HG02642 (cell line): ENCODE measurements at regions not wholly inside any gene's neighbourhood (a gene's known extent, or its start where the extent isn't known, plus 50 kb on each side); places are given as distances from the start of the nearest gene placed in this dataset.
"Not testable (repeated sequence)": the region's sequence is repeated elsewhere in the genome, so short reads cannot be mapped to it uniquely, and the experiment has no call there.

Experiments
- ATAC-seq: cut with Tn5 transposase; IDR thresholded peaks from one replicate; pipeline ENCODE4 v1.9.1; 2021; ENCODE audit warnings: mild to moderate bottlenecking; ENCODE audit not compliant: unreplicated experiment, poor library complexity

DNA sequence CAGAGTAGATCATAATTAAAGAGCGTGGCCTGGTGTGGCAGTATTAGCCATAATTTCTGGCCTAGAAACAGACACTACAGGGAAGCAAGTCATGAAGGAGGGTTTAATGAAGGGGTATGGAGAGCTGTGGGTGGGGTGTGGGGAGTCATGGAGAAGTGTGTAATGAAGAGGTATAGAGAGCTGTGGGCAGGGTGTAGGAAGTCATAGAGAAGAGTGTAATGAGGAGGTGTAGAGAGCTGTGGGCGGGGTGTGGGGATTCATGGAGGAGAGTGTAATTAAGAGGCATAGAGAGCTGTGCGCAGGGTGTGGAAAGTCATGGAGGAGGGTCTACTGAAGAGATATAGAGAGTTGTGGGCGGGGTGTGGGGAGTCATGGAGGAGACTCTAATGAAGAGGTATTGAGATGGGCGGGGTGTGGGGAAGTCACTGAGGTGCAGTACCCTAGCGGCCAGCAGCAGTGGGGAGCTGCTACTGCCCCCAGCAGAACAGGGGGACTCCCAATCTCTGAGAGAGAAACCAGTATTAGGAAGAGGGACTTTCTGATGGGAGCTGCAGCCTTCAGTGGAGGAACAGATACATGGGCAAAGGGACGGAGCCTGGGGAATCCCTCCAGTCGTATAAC, 145.4 kb upstream of the FOXA2 start:
- ATAC-seq = no peak

GRCh38 chr20:22732751-22733150, 148.4 kb upstream of the FOXA2 start:
- ATAC-seq = no peak

DNA sequence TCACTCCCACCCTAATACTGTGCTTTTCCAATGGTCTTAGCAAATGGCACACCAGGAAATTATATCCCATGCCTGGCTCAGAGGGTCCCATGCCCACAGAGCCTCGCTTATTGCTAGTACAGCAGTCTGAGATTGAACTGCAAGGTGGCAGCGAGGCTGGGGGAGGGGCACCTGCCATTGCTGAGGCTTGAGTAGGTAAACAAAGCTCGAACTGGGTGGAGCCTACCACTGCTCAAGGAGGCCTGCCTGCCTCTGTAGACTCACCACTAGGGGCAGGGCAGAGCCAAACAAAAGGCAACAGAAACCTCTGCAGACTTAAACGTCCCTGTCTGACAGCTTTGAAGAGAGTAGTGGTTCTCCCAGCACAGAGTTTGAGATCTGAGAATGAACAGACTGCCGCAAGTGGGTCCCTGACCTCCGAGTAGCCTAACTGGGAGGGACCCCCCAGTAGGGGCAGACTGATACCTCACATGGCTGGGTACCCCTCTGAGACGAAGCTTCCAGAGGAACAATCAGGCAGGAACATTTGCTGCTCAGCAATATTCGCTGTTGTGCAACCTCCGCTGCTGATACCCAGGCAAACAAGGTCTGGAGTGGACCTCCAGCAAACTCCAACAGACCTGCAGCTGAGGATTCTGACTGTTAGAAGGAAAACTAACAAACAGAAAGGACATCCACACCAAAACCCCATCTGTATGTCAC, 150.7 kb upstream of the FOXA2 start:
- not testable (repeated sequence) for ATAC-seq

GRCh38 chr20:22740829-22741228, 156.5 kb upstream of the FOXA2 start:
- no peak for ATAC-seq

DNA sequence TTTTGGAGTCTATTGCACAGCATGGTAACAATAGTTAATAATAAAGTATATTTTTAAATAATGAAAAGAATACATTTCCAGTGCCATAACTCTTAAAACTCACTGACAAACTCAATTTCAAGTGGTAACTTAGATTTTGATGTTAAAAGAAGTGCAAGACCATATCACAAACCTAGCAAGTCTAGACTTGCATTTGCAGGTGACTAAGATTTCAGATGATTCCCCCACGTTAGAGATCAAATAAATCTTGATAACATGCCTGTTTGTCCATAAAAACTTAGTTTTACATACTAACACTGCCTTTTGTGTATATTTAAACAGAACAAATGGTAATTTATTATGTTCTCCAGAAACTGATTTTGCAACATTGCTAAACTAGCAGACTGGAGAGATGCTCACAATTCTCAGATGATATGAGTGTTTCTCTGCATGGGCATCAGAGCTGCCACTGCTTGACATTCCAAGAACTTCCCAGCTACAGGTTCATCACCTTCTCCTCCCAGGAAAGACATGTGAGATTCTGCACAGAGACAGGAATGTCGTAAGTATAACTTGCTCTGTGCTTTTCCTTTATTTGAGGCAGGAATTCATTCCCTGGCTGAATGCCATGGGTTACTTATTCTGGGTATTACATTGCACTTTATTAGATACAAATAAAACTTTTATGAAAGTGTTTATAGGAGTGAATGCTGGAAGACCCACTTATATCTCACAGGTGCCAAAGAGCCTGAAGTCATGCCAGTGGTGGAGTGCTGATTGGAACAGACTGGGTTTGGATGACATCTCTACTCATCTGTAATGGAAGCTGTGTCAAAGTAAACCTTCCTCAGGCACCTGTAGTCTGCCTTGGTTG, 160.2 kb upstream of the FOXA2 start:
- no peak for ATAC-seq

GRCh38 chr20:22745194-22745500, 160.8 kb upstream of the FOXA2 start:
- no peak for ATAC-seq

- ATAC-seq = no peak
These were observed 162.6 kb upstream of the FOXA2 start for GRCh38 chr20:22746957-22747356.

GRCh38 chr20:22752324-22752723, 168.0 kb upstream of the FOXA2 start:
- no peak for ATAC-seq

DNA sequence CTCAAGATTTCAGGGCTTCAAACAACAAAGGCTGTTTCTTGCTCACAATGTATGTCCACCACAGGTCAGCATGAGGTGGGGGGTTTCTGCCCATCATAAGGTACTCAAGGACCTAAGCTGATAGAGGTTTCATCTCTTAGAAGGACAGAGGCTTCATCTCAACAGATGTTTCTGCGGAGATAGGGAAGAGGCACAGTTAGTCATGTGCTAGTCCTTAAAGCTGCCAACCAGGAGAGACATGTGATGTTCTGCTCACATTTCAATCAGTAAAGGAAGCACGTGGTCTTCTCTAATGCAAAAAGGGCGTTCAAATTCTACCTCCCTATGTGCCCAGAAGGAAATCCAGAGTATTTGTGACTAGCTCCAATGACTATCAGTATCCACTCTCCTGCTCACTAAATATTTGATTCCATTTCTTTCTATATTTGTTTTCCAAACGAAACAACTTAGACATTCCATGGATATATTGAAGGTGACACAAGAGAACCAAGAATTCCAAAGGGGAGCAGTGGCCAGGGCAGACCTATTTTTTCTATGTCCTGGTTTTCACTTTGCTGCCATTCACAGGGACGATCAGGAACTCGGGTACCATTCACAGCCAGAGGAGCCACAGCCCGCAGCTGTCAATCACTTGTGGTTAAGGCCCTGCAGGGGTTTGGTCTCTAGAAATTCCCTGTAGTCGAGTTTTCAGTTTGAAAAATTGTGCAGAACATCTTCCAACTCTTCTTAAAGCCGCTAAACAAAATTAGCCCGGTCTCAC, 173.2 kb upstream of the FOXA2 start:
- no peak for ATAC-seq

DNA sequence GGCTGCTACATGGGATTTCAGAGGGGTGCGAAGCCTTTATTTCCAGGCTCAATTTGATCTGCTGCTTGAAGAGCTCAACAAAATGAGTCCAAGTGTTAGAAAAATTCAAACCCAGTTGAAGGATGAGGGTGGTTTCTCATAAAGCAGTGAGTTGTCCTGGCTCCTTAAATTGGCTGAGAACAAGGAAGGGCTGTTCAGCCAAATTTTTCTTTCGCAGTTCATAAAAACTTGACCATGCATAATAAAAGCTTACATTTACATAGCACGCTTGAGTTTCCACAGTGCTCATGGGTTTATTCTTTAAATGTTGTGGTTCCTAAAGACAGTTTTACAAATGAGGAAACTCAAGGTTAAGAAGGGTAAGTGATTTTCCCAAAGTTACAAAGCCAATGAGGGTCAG, 174.4 kb upstream of the FOXA2 start:
- ATAC-seq = no peak

DNA sequence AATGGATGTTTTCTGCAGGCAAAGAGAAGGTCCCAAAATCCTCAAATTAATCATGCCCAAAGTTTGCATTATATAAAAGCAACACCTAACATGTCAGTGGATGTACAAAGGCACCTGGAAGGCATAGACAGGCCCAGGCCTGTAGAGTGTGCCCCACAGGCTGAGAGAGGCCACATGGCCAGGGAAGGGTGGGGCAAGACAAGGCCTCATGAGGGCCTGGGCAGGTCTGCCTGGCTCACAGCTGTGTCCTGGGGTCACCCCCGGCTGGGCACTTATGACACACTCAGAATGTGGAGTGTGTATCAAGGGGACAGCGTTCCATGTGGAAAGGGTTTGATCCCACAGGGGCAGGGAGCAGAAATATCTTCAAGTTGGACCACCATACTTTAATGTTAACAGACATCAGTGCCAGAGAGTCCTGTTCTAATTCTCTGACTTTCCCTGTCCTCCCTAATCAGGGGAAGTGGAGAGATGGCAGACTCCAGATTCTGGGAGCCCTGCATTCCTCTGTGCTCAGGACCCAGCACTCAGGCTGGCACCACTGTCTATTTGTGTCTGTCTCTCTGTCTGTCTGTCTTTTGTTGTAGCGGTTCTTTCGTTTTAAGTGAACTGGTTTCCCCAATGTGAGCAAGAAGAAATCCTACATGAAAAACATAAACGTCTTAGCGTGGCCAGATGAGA, 178.3 kb upstream of the FOXA2 start:
- no peak for ATAC-seq

- ATAC-seq = no peak
These were observed 179.0 kb upstream of the FOXA2 start for GRCh38 chr20:22763257-22763906.

DNA sequence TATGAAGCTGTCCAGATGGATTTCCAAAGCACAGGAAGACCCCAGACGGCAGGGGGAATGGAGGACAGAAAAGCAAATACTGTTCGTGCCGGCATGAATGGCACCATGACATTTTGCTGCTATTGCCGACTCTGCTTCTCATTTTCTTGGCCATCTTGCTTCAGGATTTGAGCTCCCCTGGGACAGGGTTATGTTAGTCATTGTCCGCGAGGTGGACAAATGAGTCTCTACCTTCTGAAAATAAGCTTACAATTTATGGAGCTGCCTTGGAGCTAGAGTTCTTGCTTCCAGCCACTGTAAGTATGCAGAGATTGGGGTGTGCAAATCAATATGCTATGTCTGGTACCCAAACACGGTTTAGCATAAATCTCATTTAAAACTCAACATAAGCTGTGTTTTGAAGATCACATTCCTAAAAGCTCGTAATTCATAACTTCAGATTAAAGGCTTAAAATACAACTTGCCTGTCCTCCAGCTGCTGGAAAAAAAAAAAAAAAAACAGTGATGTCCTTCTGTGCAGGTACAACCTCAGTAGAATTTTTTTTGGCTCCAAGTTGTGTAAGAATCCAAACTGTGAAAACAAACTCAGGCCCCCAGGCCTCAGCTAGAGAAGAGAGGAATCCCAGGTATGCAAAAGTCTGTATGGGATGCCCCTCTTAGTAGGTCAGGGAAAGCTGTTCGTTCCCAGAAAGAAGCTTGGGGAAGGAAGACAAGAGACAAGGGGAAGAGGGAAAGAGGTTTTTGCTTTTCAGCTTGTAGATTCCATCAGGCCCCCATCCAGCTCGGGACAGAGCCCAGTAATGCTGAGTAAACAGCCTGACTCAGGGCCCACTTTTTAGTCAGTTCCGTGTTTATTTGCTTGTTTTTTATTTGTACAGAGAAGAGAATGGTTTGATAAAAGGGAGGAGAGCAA, 184.2 kb upstream of the FOXA2 start:
- no peak for ATAC-seq

DNA sequence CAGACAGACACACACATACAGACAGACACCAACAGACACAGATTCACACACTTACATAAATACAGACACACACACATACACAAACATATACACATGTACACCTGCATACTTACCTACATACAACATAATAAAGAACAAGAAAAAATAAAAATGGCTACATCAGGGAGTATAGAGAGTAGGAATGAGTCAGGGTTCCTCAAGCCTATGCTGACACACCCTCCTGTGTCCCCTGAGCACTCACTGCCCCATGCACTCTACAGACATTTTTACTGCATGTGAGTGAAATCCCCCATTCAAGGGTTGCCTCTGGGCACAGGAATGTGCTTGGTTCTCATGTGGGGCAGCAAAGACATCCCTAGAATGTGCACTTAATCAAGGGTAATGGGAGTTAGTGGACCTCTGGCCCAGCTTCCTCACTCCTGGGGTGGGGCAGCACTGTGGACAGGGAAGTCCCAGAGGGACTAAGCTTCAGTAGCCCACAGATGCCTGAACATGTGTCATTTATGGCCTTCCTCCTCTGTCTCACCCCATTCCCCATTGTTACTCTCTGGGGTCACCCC, 185.9 kb upstream of the FOXA2 start:
- ATAC-seq = no peak

DNA sequence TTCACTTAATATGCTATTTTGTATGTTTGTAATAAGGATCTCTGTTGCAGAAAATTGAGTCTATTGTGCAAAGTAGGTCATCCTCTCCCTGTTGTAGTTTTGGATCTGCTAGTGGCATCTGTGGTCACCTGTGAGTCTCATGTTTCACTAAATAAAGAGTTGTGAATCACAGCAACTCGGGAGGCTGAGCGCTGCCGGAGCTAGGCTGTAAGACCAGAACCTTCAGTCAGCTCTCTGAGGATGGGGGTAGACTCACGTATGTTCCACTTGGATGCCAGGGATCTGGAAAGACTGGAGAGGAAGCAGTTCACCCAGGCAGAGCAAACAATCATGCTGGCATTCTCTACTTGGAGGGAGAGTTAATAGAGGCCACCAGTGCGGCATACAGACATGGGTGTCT, 187.3 kb upstream of the FOXA2 start:
- ATAC-seq = no peak

- no peak for ATAC-seq
These were observed 189.0 kb upstream of the FOXA2 start for GRCh38 chr20:22773344-22773743.

DNA sequence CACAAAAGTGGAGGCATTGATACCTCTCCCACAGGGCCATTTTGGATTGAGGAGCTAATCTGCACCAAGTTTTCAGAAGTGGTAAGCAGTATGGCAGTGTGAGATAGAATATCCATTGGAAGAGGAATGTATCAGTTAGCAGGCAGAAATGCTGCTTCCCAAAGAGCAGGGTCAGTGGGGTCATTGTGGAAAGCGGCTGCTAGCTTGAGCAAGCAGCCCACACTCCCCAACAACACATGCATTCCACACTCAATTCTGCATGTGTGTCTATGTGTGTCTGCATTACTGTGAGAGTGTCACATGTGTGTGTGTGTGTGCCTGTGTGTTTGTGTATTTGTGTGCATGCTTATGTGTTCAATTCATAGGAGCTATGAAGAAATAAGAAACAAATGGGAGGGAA, 190.9 kb upstream of the FOXA2 start:
- no peak for ATAC-seq

DNA sequence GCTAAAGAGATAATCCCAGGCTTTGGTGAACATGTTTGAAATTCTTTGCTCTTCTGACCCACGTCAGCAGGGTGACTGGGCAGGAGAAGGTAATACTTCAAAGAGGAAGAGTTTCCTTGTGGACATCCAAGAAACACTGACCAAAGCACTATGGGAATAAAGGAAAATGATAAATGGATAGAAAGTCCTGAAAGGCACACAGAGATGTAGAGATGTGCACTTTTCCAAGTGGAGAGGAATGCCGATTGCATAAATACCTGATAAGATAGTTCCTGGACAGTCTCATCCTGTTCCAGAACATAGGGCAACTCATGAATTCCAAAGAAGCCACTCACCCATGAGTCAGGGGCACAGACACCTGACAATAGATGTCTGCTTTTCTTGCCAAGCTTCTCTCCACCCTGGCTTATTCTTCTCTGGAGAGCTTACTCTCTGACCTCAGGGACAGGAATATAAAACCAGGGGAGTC, 191.3 kb upstream of the FOXA2 start:
- no peak for ATAC-seq
